SK-N-DZ (cell line): ENCODE measurements at regions not wholly inside any gene's neighbourhood (a gene's known extent, or its start where the extent isn't known, plus 50 kb on each side); places are given as distances from the start of the nearest gene placed in this dataset.

Source experiments
- DNase-seq: peaks from one replicate; pipeline ENCODE4 v3.0.0-alpha.2; 2015; ENCODE audit warnings: low spot score

DNA sequence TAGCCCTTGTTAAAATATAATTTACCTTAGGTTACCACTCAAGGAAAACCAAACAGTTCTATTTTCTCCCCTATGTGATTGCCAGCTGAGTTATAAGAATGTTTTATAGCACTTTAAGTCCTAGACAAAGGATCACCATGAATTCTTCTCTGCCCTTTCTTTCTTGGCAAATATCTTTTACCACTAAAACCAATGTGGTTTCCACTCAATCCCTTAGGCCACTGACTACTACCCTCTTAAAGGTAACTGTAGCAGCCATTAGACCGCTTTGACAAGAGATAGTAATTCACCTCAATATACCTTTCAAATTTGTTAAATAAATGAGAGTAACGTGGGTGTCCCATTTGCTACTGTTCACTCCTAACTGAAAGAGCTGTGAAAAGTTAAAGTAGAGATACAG is 307.9 kb upstream of the PRMT6 start:
- DNase-seq: no peak

DNA sequence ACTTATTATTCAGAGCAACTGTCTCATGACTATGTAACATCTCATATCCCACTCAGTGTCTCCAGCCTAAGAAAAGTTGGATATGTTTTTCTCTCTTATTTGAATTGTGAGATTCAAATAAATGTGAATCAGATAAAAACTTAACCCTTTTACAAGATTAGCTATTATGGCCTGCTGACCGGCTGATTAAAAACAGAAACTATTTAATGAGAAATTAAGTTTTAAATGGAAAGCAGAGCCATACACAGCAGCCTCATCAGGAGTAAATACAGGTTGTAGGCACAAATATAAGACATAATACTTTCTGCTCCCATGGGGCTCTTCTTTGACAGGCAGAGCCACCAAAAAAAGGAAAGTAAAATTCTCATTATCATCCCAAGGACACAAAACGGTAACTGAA is 307.0 kb upstream of the PRMT6 start:
- peak; percentile 7 for DNase-seq

DNA sequence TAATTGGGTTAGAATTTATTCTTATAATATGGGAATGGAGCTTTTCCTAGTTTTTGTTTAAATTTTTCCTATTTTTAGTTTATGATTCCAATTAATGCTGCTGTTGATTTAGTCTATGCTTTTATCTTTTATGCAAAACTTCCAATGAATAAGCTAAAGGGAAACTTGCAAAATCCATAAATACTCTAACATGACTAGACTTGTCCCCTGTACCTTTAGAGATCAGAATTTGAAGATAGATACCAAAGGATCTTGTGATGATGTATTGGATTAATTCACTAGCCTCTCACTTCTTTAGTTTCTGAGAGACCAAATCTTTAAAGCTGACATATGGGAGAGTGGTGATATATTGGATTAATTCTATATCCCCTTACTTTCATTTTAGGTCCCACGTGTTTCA is 306.6 kb upstream of the PRMT6 start:
- no peak for DNase-seq

DNA sequence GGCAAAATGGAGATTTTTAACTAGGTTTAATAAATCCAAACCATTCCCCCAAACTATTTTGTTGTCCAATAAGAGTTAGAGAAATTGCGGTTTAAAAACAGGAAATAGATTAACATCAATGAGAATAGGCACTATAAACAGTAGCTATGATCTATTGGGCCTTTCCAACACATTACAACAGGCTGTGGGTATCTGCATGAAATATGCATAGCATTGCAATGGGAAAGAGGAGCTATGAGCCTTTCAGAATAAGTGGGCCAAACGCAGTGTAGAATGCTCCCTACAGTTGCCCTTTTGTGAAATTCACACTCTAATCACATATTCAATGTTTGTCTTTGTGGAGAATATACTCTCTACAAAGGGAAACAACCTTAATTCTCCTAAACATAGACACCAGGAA is 305.5 kb upstream of the PRMT6 start:
- DNase-seq: no peak

DNA sequence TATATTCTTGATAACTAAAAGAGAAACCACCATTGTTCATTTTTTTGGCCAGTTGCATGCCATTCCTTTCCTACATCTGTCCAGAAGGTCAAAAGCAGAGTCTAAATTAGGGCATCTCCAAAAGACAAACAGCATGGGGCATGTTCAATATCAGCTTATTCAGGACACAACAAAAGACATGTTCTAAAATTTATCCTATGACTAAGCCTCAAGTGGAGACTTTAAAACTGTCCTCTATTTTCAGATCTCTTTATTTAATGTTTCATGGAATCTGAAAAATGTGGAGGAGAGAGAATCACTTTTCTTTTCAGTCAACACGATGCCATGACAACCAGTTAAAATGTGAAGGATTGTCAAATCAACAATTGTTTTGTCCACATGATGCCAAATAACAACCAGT is 303.4 kb upstream of the PRMT6 start:
- no peak for DNase-seq

DNA sequence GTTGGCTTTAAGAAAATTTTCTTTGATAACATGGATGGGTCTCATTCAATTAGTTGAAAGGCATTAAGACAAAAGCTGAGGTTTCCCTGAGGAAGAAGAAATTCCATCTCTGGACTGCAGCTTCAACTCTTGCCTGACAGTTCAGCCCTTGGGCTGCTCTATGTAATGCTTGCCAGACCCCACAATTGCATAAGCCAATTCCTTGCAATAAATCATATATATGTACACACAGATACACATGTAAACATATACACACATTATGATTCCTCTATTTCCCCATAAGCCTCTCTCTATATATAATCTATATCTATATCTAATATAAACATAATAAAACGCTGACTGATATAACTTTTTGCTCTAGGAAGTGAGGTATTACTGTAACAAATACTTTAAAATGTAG is 301.5 kb upstream of the PRMT6 start:
- DNase-seq: no peak

- no peak for DNase-seq
Measured at GRCh38 chr1:106755682-106756406, 300.6 kb upstream of the PRMT6 start.

DNA sequence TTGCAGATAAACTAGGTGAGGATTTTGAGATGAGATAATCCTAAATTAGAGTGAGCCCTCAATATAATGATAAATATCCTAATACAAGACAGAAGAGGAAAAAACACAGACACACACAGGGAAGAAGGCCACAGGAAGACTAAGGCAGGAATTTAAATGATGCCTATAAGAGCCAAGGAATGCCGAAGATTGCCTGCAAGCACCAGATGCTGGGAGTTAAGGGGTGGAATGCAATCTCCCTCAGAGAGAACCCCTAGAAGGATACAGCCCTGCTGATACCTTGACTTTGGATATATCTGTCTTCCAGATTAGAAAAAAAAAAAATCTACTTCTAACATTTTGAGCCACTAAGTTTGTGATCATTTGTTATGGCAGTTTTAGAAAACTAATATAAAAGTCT is 299.7 kb upstream of the PRMT6 start:
- no peak for DNase-seq

- DNase-seq: no peak
Measured at GRCh38 chr1:106768077-106768476, 288.4 kb upstream of the PRMT6 start.

- DNase-seq: no peak
Measured at GRCh38 chr1:106768501-106768900, 288.0 kb upstream of the PRMT6 start.

DNA sequence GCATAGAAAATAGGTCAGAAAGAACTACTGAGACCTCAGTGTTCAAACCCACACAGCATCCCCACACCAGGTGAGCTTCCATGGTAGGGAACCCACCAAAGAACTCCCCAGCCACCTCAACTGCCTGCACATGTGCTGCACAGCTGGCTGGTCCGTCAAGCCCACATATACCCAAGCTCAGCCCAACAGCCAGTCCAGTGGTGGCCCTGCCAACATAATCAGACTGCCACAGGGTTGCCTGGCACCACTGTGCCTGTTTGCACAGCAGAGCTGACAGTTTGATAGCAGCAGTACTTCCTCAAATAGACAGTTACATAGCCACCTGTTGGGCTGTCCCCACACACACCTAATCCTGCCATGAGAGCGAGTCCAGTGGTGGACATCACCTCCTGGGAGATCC is 283.3 kb upstream of the PRMT6 start:
- no peak for DNase-seq

GRCh38 chr1:106780066-106780465 is 276.4 kb upstream of the PRMT6 start:
- no peak for DNase-seq

GRCh38 chr1:106780806-106781569 is 275.5 kb upstream of the PRMT6 start:
- DNase-seq: no peak

DNA sequence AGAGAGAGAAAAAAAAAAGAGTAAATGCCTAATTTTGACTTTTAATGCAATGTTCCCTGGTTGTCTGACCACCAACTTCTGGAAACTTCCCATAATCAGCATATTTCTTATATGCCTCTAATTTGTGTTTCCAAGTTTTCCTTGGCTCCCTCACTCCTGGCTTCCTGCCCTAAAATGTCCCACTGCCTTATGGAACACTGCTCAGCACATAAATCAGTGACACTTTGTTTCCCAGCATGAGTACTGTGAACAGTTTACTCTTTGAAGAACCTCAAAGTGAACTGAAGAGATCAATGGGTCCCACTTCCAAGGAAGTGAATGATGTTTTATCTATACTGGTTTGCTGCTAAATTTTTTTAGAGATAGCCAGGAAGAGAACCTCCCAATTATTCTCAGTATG is 271.3 kb upstream of the PRMT6 start:
- no peak for DNase-seq

DNA sequence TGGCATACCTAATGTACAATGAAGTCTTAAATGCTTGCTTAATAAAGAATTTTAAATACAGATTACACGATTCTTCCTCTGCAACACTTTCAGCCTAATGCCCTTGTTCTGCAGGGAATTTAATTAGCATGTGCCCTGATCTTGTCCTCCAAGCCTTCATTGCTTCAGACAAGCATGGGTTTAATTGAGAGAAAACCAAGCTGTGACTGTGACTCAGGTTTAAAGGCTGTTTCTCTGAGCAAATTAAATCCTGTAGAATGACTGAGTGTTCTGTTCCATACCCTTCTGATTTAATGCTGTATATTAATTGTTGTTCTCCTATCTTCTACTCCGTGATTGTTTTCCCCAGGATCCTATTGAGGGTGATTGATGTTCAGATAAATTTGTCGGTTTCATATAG is 269.0 kb upstream of the PRMT6 start:
- DNase-seq: peak; percentile 75

DNA sequence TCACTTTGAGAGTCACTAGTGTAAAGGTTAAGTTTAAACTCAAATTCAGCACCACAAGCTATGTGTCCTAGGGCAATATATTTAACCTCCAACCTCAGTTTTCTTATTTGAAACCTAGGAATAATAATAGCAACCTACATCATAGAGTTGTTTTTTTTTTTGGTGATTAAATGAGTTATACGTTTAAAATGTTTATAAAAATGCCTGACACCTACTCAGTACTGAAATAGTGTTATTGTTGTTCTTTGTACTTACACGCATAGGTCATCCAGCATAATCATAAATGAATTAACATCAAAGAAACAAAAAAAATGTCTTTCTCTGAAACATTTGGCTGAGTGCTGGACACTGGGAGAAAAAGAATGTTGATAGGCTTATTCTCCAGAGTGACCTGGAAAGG is 266.8 kb upstream of the PRMT6 start:
- DNase-seq: no peak

DNA sequence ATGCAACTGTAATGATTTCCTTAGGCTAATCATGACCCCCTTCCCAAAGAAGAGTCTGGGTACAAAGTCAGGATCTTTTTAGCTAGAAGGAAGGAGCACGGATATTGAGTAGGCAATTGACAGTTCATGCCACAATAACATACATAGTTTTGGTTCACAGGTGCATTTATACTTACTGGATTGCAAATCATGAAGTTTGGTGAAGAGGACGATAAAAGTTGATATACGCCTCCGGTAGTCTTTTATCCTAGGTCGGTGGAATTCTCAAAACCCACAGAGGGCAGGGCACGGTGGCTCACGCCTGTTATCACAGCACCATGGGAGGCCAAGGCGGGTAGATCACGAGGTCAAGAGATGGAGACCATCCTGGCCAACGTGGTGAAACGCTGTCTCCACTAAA is 265.4 kb upstream of the PRMT6 start:
- DNase-seq: no peak

DNA sequence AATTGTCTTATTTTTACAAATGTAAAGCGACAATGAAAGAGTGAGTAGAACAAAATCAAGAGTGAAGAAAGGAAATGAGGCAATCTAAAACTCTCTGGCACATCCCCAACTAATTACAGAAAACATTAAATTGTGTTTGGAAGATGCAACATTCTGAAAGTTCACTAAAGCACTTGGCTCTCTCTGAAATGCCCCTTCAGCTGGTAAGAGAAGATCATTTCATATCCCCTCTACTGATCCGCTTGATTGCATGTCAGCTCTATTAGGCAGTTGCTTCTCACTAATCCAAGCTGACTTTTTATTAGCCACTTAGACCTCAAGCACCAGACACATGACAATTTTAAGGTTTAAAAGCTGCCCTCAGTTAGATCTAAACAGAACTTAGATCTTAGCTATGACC is 262.8 kb upstream of the PRMT6 start:
- no peak for DNase-seq

DNA sequence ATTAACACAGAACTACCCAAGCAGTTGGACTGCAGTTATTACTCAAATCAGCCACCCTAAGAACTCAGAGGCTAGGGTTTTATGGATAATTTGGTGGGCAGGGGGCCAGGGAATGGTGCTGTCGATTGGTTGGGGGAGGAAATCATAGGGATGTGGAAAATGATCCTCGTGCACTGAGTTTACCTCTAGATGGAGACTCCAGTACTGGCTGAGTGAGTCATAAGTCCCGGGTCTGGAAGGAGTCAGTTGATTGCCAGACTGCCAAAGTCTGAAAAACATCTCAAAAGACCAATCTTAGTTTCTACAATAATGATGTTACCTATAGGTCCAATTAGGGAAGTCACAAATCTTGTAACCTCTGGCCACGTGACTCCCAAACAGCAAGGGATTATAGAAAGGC is 257.5 kb upstream of the PRMT6 start:
- no peak for DNase-seq

GRCh38 chr1:106802181-106802580 is 254.3 kb upstream of the PRMT6 start:
- no peak for DNase-seq

DNA sequence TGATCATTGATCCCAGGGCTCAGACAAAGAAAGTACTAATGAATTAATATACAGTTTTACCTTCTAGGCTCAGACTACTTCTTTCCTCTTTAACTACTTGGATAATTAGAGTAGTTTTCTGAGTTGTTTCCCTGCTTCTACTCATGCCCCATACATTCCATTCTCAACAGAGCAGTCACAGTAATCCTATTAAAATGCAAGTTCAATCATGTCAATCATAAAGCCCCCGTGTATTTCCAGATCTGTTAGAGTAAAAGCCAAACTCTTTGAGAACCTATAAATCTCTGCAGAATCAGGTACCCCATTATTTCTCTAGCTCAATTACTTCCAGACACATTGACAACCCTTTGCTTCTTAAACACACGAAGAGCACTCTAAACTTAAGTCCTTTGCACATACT is 242.1 kb upstream of the PRMT6 start:
- no peak for DNase-seq

- no peak for DNase-seq
Measured at GRCh38 chr1:106817575-106817974, 238.9 kb upstream of the PRMT6 start.

DNA sequence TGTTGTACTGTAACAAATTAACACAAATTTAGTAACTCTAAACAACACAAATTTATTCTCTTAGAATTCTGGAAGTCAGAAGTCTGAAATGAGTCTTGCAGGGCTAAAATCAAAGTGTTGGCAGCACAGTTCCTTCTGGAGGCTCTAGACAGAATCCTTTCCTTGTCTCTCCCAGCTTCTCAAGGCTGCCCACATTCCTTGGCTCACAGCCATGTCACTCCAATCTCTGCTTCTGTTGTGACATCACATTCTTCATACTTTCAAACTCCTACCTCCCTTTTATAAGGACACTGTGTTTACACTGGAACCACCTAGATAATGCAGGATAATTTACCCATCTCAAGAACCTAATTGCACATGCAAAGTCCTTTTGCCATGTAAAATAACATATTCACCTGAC is 225.0 kb upstream of the PRMT6 start:
- DNase-seq: no peak

DNA sequence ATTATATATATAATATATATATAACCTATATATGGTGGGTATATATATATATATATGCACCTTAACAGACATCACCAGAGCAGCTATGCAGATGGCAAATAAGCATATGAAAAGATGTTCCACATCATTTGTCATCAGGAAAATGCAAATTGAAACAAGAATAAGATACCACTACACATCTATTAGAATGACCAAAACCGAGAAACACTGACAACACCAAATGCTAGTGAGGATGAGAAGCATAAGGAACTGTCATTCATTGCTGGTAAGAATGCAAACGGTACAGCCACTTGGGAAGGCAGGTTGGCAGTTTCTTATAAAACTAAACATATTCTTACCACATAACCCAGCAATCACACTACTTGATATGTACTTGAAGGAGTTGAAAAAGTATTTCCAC is 219.8 kb upstream of the PRMT6 start:
- no peak for DNase-seq
